ENCODE measurements at regions not wholly inside any gene's neighbourhood (a gene's known extent, or its start where the extent isn't known, plus 50 kb on each side); places are given as distances from the start of the nearest gene placed in this dataset.

- no peak for TF ChIP-seq POLR2A (IDR thresholded peaks at IDR 0.05; ENCODE audit: low read length)
- no peak for TF ChIP-seq GATA1 (IDR thresholded peaks at IDR 0.05; ENCODE audit: low read depth, low read length)
Observed at GRCh38 chr1:192459467-192459866, 116.1 kb upstream of the RGS1 start.
